Endothelial cell of umbilical vein (primary cell): ENCODE measurements at regions not wholly inside any gene's neighbourhood (a gene's known extent, or its start where the extent isn't known, plus 50 kb on each side); places are given as distances from the start of the nearest gene placed in this dataset.

Experiments used
- BruUV-seq: library from RNA; stranded (reverse); fragments of 400-500 nt; replicated peaks from 2 replicates; lab custom pipeline; 2021; lab: Mats Ljungman, UMichigan
- CTCF ChIA-PET: fragments of 300-600, 350-600 bp; sonication (Branson Sonifier 250); formaldehyde crosslinking; loops from one replicate; lab custom pipeline; 2021; ENCODE audit warnings: antibody characterized with exemption, inconsistent platforms; lab: Charles Lee
- POLR2A ChIA-PET: fragments of 300-600, 350-600 bp; sonication (Branson Sonifier 250); formaldehyde crosslinking; loops from one replicate; lab custom pipeline; 2021; ENCODE audit warnings: antibody characterized with exemption, inconsistent platforms; lab: Charles Lee
- DNase-seq: peaks from one replicate; pipeline ENCODE4 v3.0.0-alpha.2; 2011; ENCODE audit warnings: low read depth, low spot score
- FAIRE-seq: peaks from 2 replicates; lab custom pipeline; 2011; peaks lifted over from hg19 to GRCh38; lab: Jason Lieb, UNC
- H2AFZ ChIP-seq: 2 replicates; pipeline ENCODE4 v1.6.0; 2012; ENCODE audit warnings: low read depth, low read length, control low read depth, inconsistent platforms
- H3K27ac ChIP-seq: 2 replicates; pipeline ENCODE4 v1.5.1; 2011; ENCODE audit warnings: low read depth, mild to moderate bottlenecking, control low read depth, low read length, moderate library complexity; ENCODE audit not compliant: insufficient read depth
- H3K27me3 ChIP-seq, 2 experiments: 2 replicates each; pipeline versions ENCODE4 v1.6.0 to v1.6.1; 2011; ENCODE audit warnings: low read length in 2 of 2, mixed read lengths in 1 of 2; ENCODE audit not compliant: control insufficient read depth in 2 of 2, insufficient read depth in 2 of 2
- H3K36me3 ChIP-seq, 2 experiments: 2 replicates in 1 of 2; 3 replicates in 1 of 2; pipeline ENCODE4 v1.5.1; 2011; ENCODE audit warnings: low read length in 2 of 2, mild to moderate bottlenecking in 1 of 2, moderate library complexity in 1 of 2; ENCODE audit not compliant: control insufficient read depth in 2 of 2, insufficient read depth in 2 of 2; ENCODE audit errors: extremely low read depth in 1 of 2
- H3K4me1 ChIP-seq: 3 replicates; pipeline ENCODE4 v1.5.1; 2011; ENCODE audit warnings: mild to moderate bottlenecking, low read length; ENCODE audit not compliant: control insufficient read depth, insufficient read depth; ENCODE audit errors: extremely low read depth
- H3K4me2 ChIP-seq: 2 replicates; pipeline ENCODE4 v1.6.1; 2011; ENCODE audit warnings: low read length, control low read depth, mixed read lengths; ENCODE audit not compliant: insufficient read depth
- H3K4me3 ChIP-seq, 3 experiments: fragments of 200-600 bp in 1 of 3; sonication (generic), shearing (Covaris generic) in 1 of 3; replicated peaks in 1 of 3; 2 replicates each; pipeline ENCODE4 v1.5.1; 2011 to 2016; ENCODE audit warnings: control low read depth in 3 of 3, low read length in 3 of 3, mild to moderate bottlenecking in 2 of 3, inconsistent platforms in 1 of 3, low read depth in 1 of 3, moderate library complexity in 1 of 3; ENCODE audit not compliant: insufficient read depth in 1 of 3
- H3K79me2 ChIP-seq: 2 replicates; pipeline ENCODE4 v1.6.0; 2012; ENCODE audit warnings: low read length, inconsistent platforms; ENCODE audit not compliant: control insufficient read depth, insufficient read depth
- H3K9ac ChIP-seq: replicated peaks from 2 replicates; pipeline ENCODE3; 2011; ENCODE audit warnings: low read length, control low read depth; ENCODE audit not compliant: insufficient read depth; ENCODE audit errors: extremely low read depth
- H3K9me1 ChIP-seq: replicated peaks from 3 replicates; pipeline ENCODE4 v1.6.0; 2011; ENCODE audit warnings: mild to moderate bottlenecking, low read length; ENCODE audit not compliant: control insufficient read depth, insufficient read depth; ENCODE audit errors: extremely low read depth
- H3K9me3 ChIP-seq: replicated peaks from 2 replicates; pipeline ENCODE4 v1.5.1; 2012; ENCODE audit warnings: low read length, inconsistent platforms; ENCODE audit not compliant: control insufficient read depth, insufficient read depth
- H4K20me1 ChIP-seq: replicated peaks from 2 replicates; pipeline ENCODE3; 2011; ENCODE audit warnings: mild to moderate bottlenecking, low read length; ENCODE audit not compliant: control insufficient read depth, insufficient read depth; ENCODE audit errors: extremely low read depth
- EZH2 ChIP-seq: IDR thresholded peaks from 2 replicates; pipeline ENCODE4 v1.6.1; 2012; ENCODE audit warnings: borderline replicate concordance, low read depth, mild to moderate bottlenecking, moderate library complexity, low read length, inconsistent platforms; ENCODE audit not compliant: severe bottlenecking
- FOS ChIP-seq: IDR thresholded peaks from 2 replicates; pipeline ENCODE4 v1.6.1; 2011; ENCODE audit warnings: mild to moderate bottlenecking, low read length, moderate library complexity, borderline replicate concordance; ENCODE audit not compliant: insufficient read depth
- GATA2 ChIP-seq: IDR thresholded peaks from 2 replicates; pipeline ENCODE4 v1.7.0; 2011; ENCODE audit warnings: low read depth, mild to moderate bottlenecking, moderate library complexity, mixed read lengths, low read length; ENCODE audit not compliant: insufficient read length, insufficient read depth
- JUN ChIP-seq: IDR thresholded peaks from 2 replicates; pipeline ENCODE4 v1.6.1; 2011; ENCODE audit warnings: borderline replicate concordance, low read depth; ENCODE audit not compliant: insufficient read length, insufficient read depth
- MYC ChIP-seq: IDR thresholded peaks from one replicate; pipeline ENCODE4 v1.6.1; 2011; ENCODE audit warnings: mild to moderate bottlenecking, low read depth, low read length
- POLR2A ChIP-seq: IDR thresholded peaks from 2 replicates; pipeline ENCODE4 v1.6.1; 2012; ENCODE audit warnings: low read depth, mild to moderate bottlenecking, control low read depth, low read length
- POLR2AphosphoS5 ChIP-seq: IDR thresholded peaks from 2 replicates; pipeline ENCODE4 v1.6.1; 2012; ENCODE audit warnings: low read depth, mild to moderate bottlenecking, control low read depth, low read length, moderate library complexity; ENCODE audit not compliant: insufficient read depth
- dilution Hi-C: fragments of 300-500 bp; cut with MboI; formaldehyde crosslinking; loops from one replicate; pipeline ENCODE4 v1.15.0; 2019; ENCODE audit warnings: low sequenced_read_pairs; ENCODE audit not compliant: extremely low pct_ligation_motif_present
- intact Hi-C: fragments of 100-400 bp; cut with micrococcal nuclease; formaldehyde crosslinking; loops from one replicate; pipeline ENCODE4 v1.10.0; 2022
- TF ChIP-seq, protein P1 (sequence below), 2 donors: IDR thresholded peaks; 1 replicate in 1 of 2; 2 replicates in 1 of 2; pipeline ENCODE4 v1.5.1; 2011; ENCODE audit warnings: low read length in 2 of 2, mild to moderate bottlenecking in 2 of 2, moderate library complexity in 2 of 2, control low read depth in 1 of 2, inconsistent platforms in 1 of 2, low read depth in 1 of 2; ENCODE audit not compliant: insufficient read depth in 1 of 2; ENCODE audit errors: extremely low read depth in 1 of 2

DNA sequence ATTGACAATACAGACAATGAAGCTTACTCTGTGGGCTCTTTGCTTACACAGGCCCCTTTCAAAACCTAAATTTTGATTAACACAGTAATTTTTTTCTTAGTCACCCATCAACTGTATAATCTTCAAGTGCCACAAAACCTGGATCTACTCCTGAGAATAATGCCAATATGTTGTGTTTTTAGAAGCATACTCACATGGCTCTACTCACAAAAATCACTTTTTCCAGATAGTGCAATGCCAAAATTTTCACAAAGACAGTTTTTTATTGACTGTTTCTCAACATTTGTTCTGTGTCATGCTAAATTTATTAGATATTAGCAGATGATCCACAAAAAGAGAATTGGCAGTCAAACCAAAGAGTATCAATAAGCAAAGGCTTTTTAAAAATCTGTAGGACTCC lies 493.7 kb upstream of the C1orf87 start:
- DNase-seq = no peak
- Histone ChIP-seq H3K9ac (no peak overlapping the region), H3K4me1 (no peaks in the 10 kb centered on the region), H3K9me3 (no peaks in the 10 kb centered on the region), H2AFZ (no peak overlapping the region), H3K4me3 (no peak overlapping the region), H4K20me1 (no peaks in the 10 kb centered on the region), H3K27ac (no peak overlapping the region), H3K27me3 (no peaks in the 10 kb centered on the region), H3K36me3 (no peaks in the 10 kb centered on the region), H3K4me2 (no peak overlapping the region), H3K9me1 (no peaks in the 10 kb centered on the region), H3K79me2 (no peaks in the 10 kb centered on the region)
- ChIA-PET CTCF (no interaction called here), POLR2A (no interaction called here)
- TF ChIP-seq MYC = no peak
- TF ChIP-seq POLR2AphosphoS5 = no peak
- TF ChIP-seq FOS = no peak
- no peak for TF ChIP-seq JUN
- TF ChIP-seq POLR2A = no peak
- no peak for TF ChIP-seq EZH2
- TF ChIP-seq, protein P1, sequence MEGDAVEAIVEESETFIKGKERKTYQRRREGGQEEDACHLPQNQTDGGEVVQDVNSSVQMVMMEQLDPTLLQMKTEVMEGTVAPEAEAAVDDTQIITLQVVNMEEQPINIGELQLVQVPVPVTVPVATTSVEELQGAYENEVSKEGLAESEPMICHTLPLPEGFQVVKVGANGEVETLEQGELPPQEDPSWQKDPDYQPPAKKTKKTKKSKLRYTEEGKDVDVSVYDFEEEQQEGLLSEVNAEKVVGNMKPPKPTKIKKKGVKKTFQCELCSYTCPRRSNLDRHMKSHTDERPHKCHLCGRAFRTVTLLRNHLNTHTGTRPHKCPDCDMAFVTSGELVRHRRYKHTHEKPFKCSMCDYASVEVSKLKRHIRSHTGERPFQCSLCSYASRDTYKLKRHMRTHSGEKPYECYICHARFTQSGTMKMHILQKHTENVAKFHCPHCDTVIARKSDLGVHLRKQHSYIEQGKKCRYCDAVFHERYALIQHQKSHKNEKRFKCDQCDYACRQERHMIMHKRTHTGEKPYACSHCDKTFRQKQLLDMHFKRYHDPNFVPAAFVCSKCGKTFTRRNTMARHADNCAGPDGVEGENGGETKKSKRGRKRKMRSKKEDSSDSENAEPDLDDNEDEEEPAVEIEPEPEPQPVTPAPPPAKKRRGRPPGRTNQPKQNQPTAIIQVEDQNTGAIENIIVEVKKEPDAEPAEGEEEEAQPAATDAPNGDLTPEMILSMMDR (IDR thresholded peaks at IDR 0.05; ENCODE audit: extremely low read depth in 1 of 2, insufficient read depth in 1 of 2, low read depth in 1 of 2, low read length in 2 of 2) = no peak
- no peak for TF ChIP-seq GATA2
- dilution Hi-C loops (no loop called here), intact Hi-C loops (no loop called here)
- no TSS peak for BruUV-seq
- FAIRE-seq = no peak
